ENCODE measurements at regions not wholly inside any gene's neighbourhood (a gene's known extent, or its start where the extent isn't known, plus 50 kb on each side); places are given as distances from the start of the nearest gene placed in this dataset.

DNA sequence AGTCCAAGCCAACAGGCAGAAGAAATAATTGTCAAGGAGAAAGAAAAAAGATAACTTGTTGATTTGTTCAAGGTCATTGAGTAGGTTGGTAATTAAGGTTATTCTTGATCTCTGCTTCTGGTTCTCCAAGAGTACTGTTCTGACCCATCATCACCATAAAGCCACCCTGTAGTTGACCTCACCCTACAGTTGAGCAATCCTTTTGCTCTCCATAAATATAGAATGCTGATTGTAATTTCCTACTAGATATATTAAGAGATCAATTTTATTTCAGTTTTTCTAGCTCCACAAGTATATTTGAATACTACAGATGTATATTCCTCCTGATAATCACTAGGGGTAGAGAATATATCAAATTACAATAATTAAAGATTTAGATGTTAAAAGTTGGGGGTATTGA, 350.5 kb upstream of the PDE3A start:
- DNase-seq (ENCODE audit: insufficient read length, low spot score) (no peak), FAIRE-seq (no peak)
- TF ChIP-seq TAF1 (IDR thresholded peaks at IDR 0.05; ENCODE audit: low read depth, low read length) (no peak), POLR2AphosphoS5 (IDR thresholded peaks at IDR 0.05; ENCODE audit: low read depth, low read length) (no peak), PAX5 (IDR thresholded peaks at IDR 0.05; ENCODE audit: insufficient read depth, low read length, severe bottlenecking) (no peak), POU2F2 (IDR thresholded peaks at IDR 0.05; ENCODE audit: low read depth, low read length) (no peak), POLR2A (IDR thresholded peaks at IDR 0.05; ENCODE audit: low read depth, low read length) (no peak), SPI1 (IDR thresholded peaks at IDR 0.05; ENCODE audit: low read depth, low read length) (no peak)

DNA sequence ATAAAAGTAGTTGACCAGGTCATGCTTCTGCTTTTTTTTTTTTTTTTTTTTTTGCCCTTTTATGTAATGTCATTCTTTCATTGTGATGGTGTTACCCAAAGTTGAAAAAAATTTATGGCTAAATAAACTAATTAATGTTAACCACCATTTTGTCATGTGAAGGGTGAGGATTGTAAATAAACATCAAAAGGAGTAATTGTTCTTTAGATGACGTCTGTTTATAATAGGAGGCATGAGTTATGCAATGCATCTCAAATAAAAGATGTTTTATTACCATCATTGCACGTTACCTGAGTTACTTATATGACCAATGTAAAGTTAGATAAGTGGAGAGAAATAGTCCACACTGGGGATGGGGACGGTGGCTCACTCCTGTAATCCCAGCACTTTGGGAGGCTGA, 349.9 kb upstream of the PDE3A start:
- TF ChIP-seq TAF1 (IDR thresholded peaks at IDR 0.05; ENCODE audit: low read depth, low read length), result no peak
- TF ChIP-seq POLR2AphosphoS5 (IDR thresholded peaks at IDR 0.05; ENCODE audit: low read depth, low read length), result no peak
- TF ChIP-seq SPI1 (IDR thresholded peaks at IDR 0.05; ENCODE audit: low read depth, low read length), result no peak
- no peak for TF ChIP-seq POLR2A (IDR thresholded peaks at IDR 0.05; ENCODE audit: low read depth, low read length)
- no peak for TF ChIP-seq PAX5 (IDR thresholded peaks at IDR 0.05; ENCODE audit: insufficient read depth, low read length, severe bottlenecking)
- TF ChIP-seq POU2F2 (IDR thresholded peaks at IDR 0.05; ENCODE audit: low read depth, low read length), result no peak
- no peak for FAIRE-seq
- no peak for DNase-seq (ENCODE audit: insufficient read length, low spot score)

DNA sequence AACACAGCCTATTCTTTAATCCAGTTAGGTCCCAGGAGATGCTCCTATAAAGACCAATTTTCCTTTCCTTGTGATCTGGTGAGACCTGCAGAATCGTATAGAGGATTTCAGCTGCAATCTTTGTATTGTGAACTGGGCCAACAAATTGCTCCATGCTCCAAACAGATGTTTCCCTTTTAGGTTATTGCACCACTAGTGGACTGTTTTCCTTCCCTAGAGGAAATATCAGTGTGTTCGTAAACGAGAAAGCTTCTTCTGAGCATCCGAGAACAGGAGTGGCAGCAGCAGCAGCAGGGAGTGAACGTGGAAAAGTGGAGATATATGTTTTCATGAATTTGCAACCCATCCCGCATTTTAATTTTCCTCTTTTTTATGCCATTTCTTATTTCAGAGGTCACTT, 344.1 kb upstream of the PDE3A start:
- no peak for DNase-seq (ENCODE audit: insufficient read length, low spot score)
- no peak for FAIRE-seq
- TF ChIP-seq PAX5 (IDR thresholded peaks at IDR 0.05; ENCODE audit: insufficient read depth, low read length, severe bottlenecking), result no peak
- TF ChIP-seq SPI1 (IDR thresholded peaks at IDR 0.05; ENCODE audit: low read depth, low read length), result no peak
- no peak for TF ChIP-seq POLR2AphosphoS5 (IDR thresholded peaks at IDR 0.05; ENCODE audit: low read depth, low read length)
- no peak for TF ChIP-seq POU2F2 (IDR thresholded peaks at IDR 0.05; ENCODE audit: low read depth, low read length)
- no peak for TF ChIP-seq TAF1 (IDR thresholded peaks at IDR 0.05; ENCODE audit: low read depth, low read length)

DNA sequence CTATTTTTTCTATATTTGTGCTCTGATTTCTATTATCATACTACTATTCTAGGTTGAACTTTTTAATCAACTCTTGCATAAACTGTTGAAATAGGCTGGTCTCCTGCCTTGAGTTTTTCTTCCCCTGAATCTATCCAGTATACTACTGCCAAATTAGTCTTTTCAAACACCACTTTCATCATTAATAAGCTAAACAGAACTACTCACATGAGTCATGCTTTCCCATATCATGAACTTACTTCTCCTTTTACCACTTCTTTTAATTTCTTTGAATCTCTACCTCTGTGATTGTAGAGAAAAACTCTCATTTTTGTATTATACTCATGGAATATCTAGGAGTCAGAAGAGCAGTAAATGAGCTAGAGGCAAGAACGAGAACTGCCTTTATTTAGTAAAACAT, 340.3 kb upstream of the PDE3A start:
- no peak for FAIRE-seq
- TF ChIP-seq POLR2A (IDR thresholded peaks at IDR 0.05; ENCODE audit: low read depth, low read length) (no peak), POLR2AphosphoS5 (IDR thresholded peaks at IDR 0.05; ENCODE audit: low read depth, low read length) (no peak), SPI1 (IDR thresholded peaks at IDR 0.05; ENCODE audit: low read depth, low read length) (no peak), TAF1 (IDR thresholded peaks at IDR 0.05; ENCODE audit: low read depth, low read length) (no peak), PAX5 (IDR thresholded peaks at IDR 0.05; ENCODE audit: insufficient read depth, low read length, severe bottlenecking) (no peak), POU2F2 (IDR thresholded peaks at IDR 0.05; ENCODE audit: low read depth, low read length) (no peak)
- no peak for DNase-seq (ENCODE audit: insufficient read length, low spot score)

GRCh38 chr12:20030826-20031225, 337.5 kb upstream of the PDE3A start:
- DNase-seq (ENCODE audit: insufficient read length, low spot score), result no peak
- FAIRE-seq, result no peak
- TF ChIP-seq POLR2AphosphoS5 (IDR thresholded peaks at IDR 0.05; ENCODE audit: low read depth, low read length), result no peak
- no peak for TF ChIP-seq POLR2A (IDR thresholded peaks at IDR 0.05; ENCODE audit: low read depth, low read length)
- TF ChIP-seq POU2F2 (IDR thresholded peaks at IDR 0.05; ENCODE audit: low read depth, low read length), result no peak
- TF ChIP-seq TAF1 (IDR thresholded peaks at IDR 0.05; ENCODE audit: low read depth, low read length), result no peak
- no peak for TF ChIP-seq PAX5 (IDR thresholded peaks at IDR 0.05; ENCODE audit: insufficient read depth, low read length, severe bottlenecking)
- no peak for TF ChIP-seq SPI1 (IDR thresholded peaks at IDR 0.05; ENCODE audit: low read depth, low read length)

- FAIRE-seq, result no peak
- no peak for DNase-seq (ENCODE audit: insufficient read length, low spot score)
These were observed 328.8 kb upstream of the PDE3A start for GRCh38 chr12:20039562-20039961.

GRCh38 chr12:20040184-20040583, 328.2 kb upstream of the PDE3A start:
- DNase-seq (ENCODE audit: insufficient read length, low spot score) (no peak), FAIRE-seq (no peak)
- TF ChIP-seq TAF1 (IDR thresholded peaks at IDR 0.05; ENCODE audit: low read depth, low read length) (no peak), POLR2AphosphoS5 (IDR thresholded peaks at IDR 0.05; ENCODE audit: low read depth, low read length) (no peak), PAX5 (IDR thresholded peaks at IDR 0.05; ENCODE audit: insufficient read depth, low read length, severe bottlenecking) (no peak), POU2F2 (IDR thresholded peaks at IDR 0.05; ENCODE audit: low read depth, low read length) (no peak)

More at GRCh38 chr12:20039562-20039961, 328.8 kb upstream of the PDE3A start:
- TF ChIP-seq SPI1 (IDR thresholded peaks at IDR 0.05; ENCODE audit: low read depth, low read length) (no peak), TAF1 (IDR thresholded peaks at IDR 0.05; ENCODE audit: low read depth, low read length) (no peak), POU2F2 (IDR thresholded peaks at IDR 0.05; ENCODE audit: low read depth, low read length) (no peak), POLR2A (IDR thresholded peaks at IDR 0.05; ENCODE audit: low read depth, low read length) (no peak)

GRCh38 chr12:20040831-20041230, 327.5 kb upstream of the PDE3A start:
- DNase-seq (ENCODE audit: insufficient read length, low spot score), result no peak
- FAIRE-seq, result no peak
- no peak for TF ChIP-seq PAX5 (IDR thresholded peaks at IDR 0.05; ENCODE audit: insufficient read depth, low read length, severe bottlenecking)
- TF ChIP-seq POU2F2 (IDR thresholded peaks at IDR 0.05; ENCODE audit: low read depth, low read length), result no peak
- TF ChIP-seq POLR2AphosphoS5 (IDR thresholded peaks at IDR 0.05; ENCODE audit: low read depth, low read length), result no peak
- TF ChIP-seq TAF1 (IDR thresholded peaks at IDR 0.05; ENCODE audit: low read depth, low read length), result no peak
- TF ChIP-seq SPI1 (IDR thresholded peaks at IDR 0.05; ENCODE audit: low read depth, low read length), result no peak
- no peak for TF ChIP-seq POLR2A (IDR thresholded peaks at IDR 0.05; ENCODE audit: low read depth, low read length)

DNA sequence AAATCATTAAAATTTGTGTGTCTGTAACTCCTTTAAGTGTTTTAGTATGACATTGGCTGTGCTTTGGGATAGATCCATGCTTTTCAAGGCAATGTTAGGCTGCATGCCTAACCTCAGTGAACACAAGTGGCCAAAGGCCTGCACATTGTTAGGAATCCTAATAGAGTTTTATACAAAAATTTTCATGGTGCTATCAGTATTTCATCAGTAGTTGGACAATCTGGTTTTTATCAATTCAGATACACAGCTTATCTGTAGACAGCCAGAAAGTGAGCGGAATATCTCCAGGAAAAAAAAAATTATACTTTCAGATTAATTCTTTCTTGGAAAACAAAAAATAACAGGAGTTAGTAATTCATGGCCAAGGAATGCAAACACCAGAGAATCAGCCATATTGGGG, 324.0 kb upstream of the PDE3A start:
- TF ChIP-seq POLR2A (IDR thresholded peaks at IDR 0.05; ENCODE audit: low read depth, low read length) (no peak), PAX5 (IDR thresholded peaks at IDR 0.05; ENCODE audit: insufficient read depth, low read length, severe bottlenecking) (no peak), SPI1 (IDR thresholded peaks at IDR 0.05; ENCODE audit: low read depth, low read length) (no peak), TAF1 (IDR thresholded peaks at IDR 0.05; ENCODE audit: low read depth, low read length) (no peak), POLR2AphosphoS5 (IDR thresholded peaks at IDR 0.05; ENCODE audit: low read depth, low read length) (no peak)
- DNase-seq (ENCODE audit: insufficient read length, low spot score), result no peak
- FAIRE-seq, result no peak

DNA sequence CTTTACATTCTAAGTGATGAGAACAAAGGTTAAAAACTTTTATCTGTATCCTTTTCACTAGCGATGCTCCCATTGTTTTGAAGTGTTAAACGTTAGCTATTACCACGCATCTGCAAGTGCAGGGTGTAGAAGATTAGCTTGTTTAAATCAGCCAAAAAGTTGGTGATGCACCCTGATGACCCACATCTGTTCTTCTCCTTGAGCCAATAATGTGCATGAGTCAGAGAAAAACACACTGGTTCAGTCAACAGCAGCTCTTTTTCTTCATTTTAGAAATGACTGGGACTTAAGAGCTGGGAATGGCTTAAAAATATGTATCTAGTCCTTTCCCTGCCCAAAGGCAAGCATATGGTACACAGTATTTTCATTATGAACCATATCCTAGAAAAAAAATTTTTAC, 323.5 kb upstream of the PDE3A start:
- FAIRE-seq (no peak), DNase-seq (ENCODE audit: insufficient read length, low spot score) (no peak)
- TF ChIP-seq PAX5 (IDR thresholded peaks at IDR 0.05; ENCODE audit: insufficient read depth, low read length, severe bottlenecking) (no peak), POU2F2 (IDR thresholded peaks at IDR 0.05; ENCODE audit: low read depth, low read length) (no peak), POLR2A (IDR thresholded peaks at IDR 0.05; ENCODE audit: low read depth, low read length) (no peak), POLR2AphosphoS5 (IDR thresholded peaks at IDR 0.05; ENCODE audit: low read depth, low read length) (no peak), TAF1 (IDR thresholded peaks at IDR 0.05; ENCODE audit: low read depth, low read length) (no peak), SPI1 (IDR thresholded peaks at IDR 0.05; ENCODE audit: low read depth, low read length) (no peak)

All from GM12891 (cell line).